Natural killer cell (primary cell): ENCODE measurements at regions not wholly inside any gene's neighbourhood (a gene's known extent, or its start where the extent isn't known, plus 50 kb on each side); places are given as distances from the start of the nearest gene placed in this dataset.

Source experiments
- ATAC-seq, 3 donors: fragments of 150-1000 bp in 2 of 3; fragments of 200-7000 bp in 1 of 3; cut with Tn5 transposase; 1 replicate in 1 of 3; 2 replicates in 2 of 3; pipeline ENCODE4 v1.10.0; 2021; ENCODE audit warnings: mild to moderate bottlenecking in 2 of 3, moderate library complexity in 2 of 3
- DNase-seq, 2 donors: peaks; one replicate each; pipeline versions ENCODE4 v3.0.0 to v3.0.0-alpha.2; 2013 to 2021; ENCODE audit warnings: mixed read lengths in 1 of 2
- H3K27ac ChIP-seq: one replicate; pipeline ENCODE4 v1.5.1; 2013; ENCODE audit warnings: mild to moderate bottlenecking, low read length
- H3K27me3 ChIP-seq: one replicate; pipeline ENCODE4 v1.6.1; 2013; ENCODE audit warnings: low read length; ENCODE audit not compliant: control insufficient read depth, insufficient read depth
- H3K36me3 ChIP-seq: one replicate; pipeline ENCODE4 v1.6.1; 2013; ENCODE audit warnings: low read length; ENCODE audit not compliant: control insufficient read depth, insufficient read depth
- H3K4me1 ChIP-seq: one replicate; pipeline ENCODE4 v1.6.1; 2013; ENCODE audit warnings: low read length; ENCODE audit not compliant: control insufficient read depth, insufficient read depth
- H3K4me3 ChIP-seq: one replicate; pipeline ENCODE4 v1.5.1; 2013; ENCODE audit warnings: low read length
- H3K9me3 ChIP-seq: one replicate; pipeline ENCODE4 v1.6.1; 2013; ENCODE audit warnings: low read length; ENCODE audit not compliant: control insufficient read depth, insufficient read depth
- H3K27ac Mint-ChIP-seq, 2 donors: one replicate each; pipeline ENCODE4 v1.8.0; 2022; ENCODE audit warnings: mild to moderate bottlenecking in 2 of 2, mixed read lengths in 2 of 2, moderate library complexity in 1 of 2
- H3K27me3 Mint-ChIP-seq, 2 donors: one replicate each; pipeline ENCODE4 v1.8.0; 2022; ENCODE audit warnings: low read depth in 2 of 2, mixed read lengths in 2 of 2
- H3K36me3 Mint-ChIP-seq: one replicate; pipeline ENCODE4 v1.8.0; 2022; ENCODE audit warnings: mixed read lengths
- H3K4me1 Mint-ChIP-seq, 2 donors: one replicate each; pipeline ENCODE4 v1.8.0; 2022; ENCODE audit warnings: mixed read lengths in 2 of 2
- H3K4me3 Mint-ChIP-seq: one replicate; pipeline ENCODE4 v1.8.0; 2022; ENCODE audit warnings: mild to moderate bottlenecking, moderate library complexity, mixed read lengths
- H3K9me3 Mint-ChIP-seq, 2 donors: one replicate each; pipeline ENCODE4 v1.8.0; 2022; ENCODE audit warnings: mixed read lengths in 2 of 2
- CTCF ChIP-seq: fragments of 200-600 bp; IDR thresholded peaks from one replicate; pipeline ENCODE4 v1.8.0; 2022; ENCODE audit warnings: antibody characterized with exemption
- WGBS: methylation state at CpG from one replicate; pipeline ENCODE4 v1.1.7; 2013; ENCODE audit warnings: missing lambda C conversion rate; ENCODE audit not compliant: insufficient coverage; 5-methylcytosine and 5-hydroxymethylcytosine counted together
- intact Hi-C: fragments of 100-400 bp; cut with micrococcal nuclease; formaldehyde crosslinking; loops from one replicate; pipeline ENCODE4 v1.14.2; 2022

GRCh38 chr17:69975808-69976207, 99.2 kb upstream of the KCNJ16 start:
- DNase-seq (no peak), ATAC-seq (no peak)
- H3K27ac Mint-ChIP-seq, result no peak overlapping the region
- no peaks in the 10 kb centered on the region for H3K36me3 Mint-ChIP-seq
- H3K4me3 Mint-ChIP-seq, result no peak overlapping the region
- 100% methylated on average over 1 of the region's 1 CpG for WGBS
- no peaks in the 10 kb centered on the region for H3K27me3 Mint-ChIP-seq
- Histone ChIP-seq H3K36me3 (no peaks in the 10 kb centered on the region), H3K27ac (no peak overlapping the region), H3K9me3 (no peaks in the 10 kb centered on the region), H3K27me3 (no peaks in the 10 kb centered on the region), H3K4me3 (no peak overlapping the region), H3K4me1 (no peaks in the 10 kb centered on the region)
- peaks cover 2 to 7% of the 10 kb centered on the region in 2 donors for H3K9me3 Mint-ChIP-seq
- intact Hi-C loops, result no loop called here
- no peak for TF ChIP-seq CTCF
- no peaks in the 10 kb centered on the region for H3K4me1 Mint-ChIP-seq

- no peaks in the 10 kb centered on the region for H3K4me1 ChIP-seq
- no peaks in the 10 kb centered on the region for H3K4me1 Mint-ChIP-seq
- peaks cover 2 to 4% of the 10 kb centered on the region in 2 donors for H3K9me3 Mint-ChIP-seq
- ATAC-seq (no peak), DNase-seq (no peak)
- H3K27me3 ChIP-seq, result no peaks in the 10 kb centered on the region
- H3K27ac Mint-ChIP-seq, result no peak overlapping the region
- H3K27ac ChIP-seq, result no peak overlapping the region
- H3K4me3 ChIP-seq, result no peak overlapping the region
- H3K4me3 Mint-ChIP-seq, result no peak overlapping the region
- no peaks in the 10 kb centered on the region for H3K9me3 ChIP-seq
- no peaks in the 10 kb centered on the region for H3K36me3 ChIP-seq
- H3K36me3 Mint-ChIP-seq, result no peaks in the 10 kb centered on the region
- intact Hi-C loops, result no loop called here
- 94% methylated on average over 1 of the region's 1 CpG for WGBS
- H3K27me3 Mint-ChIP-seq, result no peaks in the 10 kb centered on the region
- TF ChIP-seq CTCF, result no peak
These were observed 96.9 kb upstream of the KCNJ16 start for GRCh38 chr17:69978056-69978646.

- Mint-ChIP-seq H3K27me3 (no peaks in the 10 kb centered on the region), H3K4me1 (no peaks in the 10 kb centered on the region), H3K36me3 (no peaks in the 10 kb centered on the region), H3K27ac (no peak overlapping the region), H3K9me3 (no peaks in the 10 kb centered on the region), H3K4me3 (no peak overlapping the region)
- intact Hi-C loops, result no loop called here
- Histone ChIP-seq H3K27ac (no peak overlapping the region), H3K4me1 (no peaks in the 10 kb centered on the region), H3K27me3 (no peaks in the 10 kb centered on the region), H3K9me3 (no peaks in the 10 kb centered on the region), H3K4me3 (no peak overlapping the region), H3K36me3 (no peaks in the 10 kb centered on the region)
- WGBS, result 96% methylated on average over 4 of the region's 5 CpGs
- no peak for TF ChIP-seq CTCF
- DNase-seq (no peak), ATAC-seq (no peak)
These were observed 93.6 kb upstream of the KCNJ16 start for GRCh38 chr17:69981441-69981840.

GRCh38 chr17:69995476-69995875, 79.5 kb upstream of the KCNJ16 start:
- no peak for TF ChIP-seq CTCF
- no peaks in the 10 kb centered on the region for H3K4me1 Mint-ChIP-seq

More at GRCh38 chr17:69995476-69995875, 79.5 kb upstream of the KCNJ16 start:
- no peak for DNase-seq
- peaks cover 4 to 5% of the 10 kb centered on the region in 2 donors for H3K9me3 Mint-ChIP-seq
- no peaks in the 10 kb centered on the region for H3K36me3 Mint-ChIP-seq
- H3K36me3 ChIP-seq, result no peaks in the 10 kb centered on the region
- no peak overlapping the region for H3K27ac Mint-ChIP-seq
- H3K4me1 ChIP-seq, result no peaks in the 10 kb centered on the region
- no peaks in the 10 kb centered on the region for H3K27me3 Mint-ChIP-seq
- H3K4me3 ChIP-seq, result no peak overlapping the region
- no peak overlapping the region for H3K27ac ChIP-seq
- intact Hi-C loops, result no loop called here
- no peak overlapping the region for H3K4me3 Mint-ChIP-seq
- H3K9me3 ChIP-seq, result no peaks in the 10 kb centered on the region
- no peak for ATAC-seq
- 79% methylated on average over 2 of the region's 2 CpGs for WGBS
- H3K27me3 ChIP-seq, result no peaks in the 10 kb centered on the region
